GM12892 (cell line): ENCODE measurements at regions not wholly inside any gene's neighbourhood (a gene's known extent, or its start where the extent isn't known, plus 50 kb on each side); places are given as distances from the start of the nearest gene placed in this dataset.
"Not testable (repeated sequence)": the region's sequence is repeated elsewhere in the genome, so short reads cannot be mapped to it uniquely, and the experiment has no call there.

Experiments used
- POLR2A ChIP-seq: IDR thresholded peaks from 2 replicates; pipeline ENCODE4 v1.6.1; 2011; ENCODE audit warnings: low read depth, low read length, control low read depth
- POLR2AphosphoS5 ChIP-seq: IDR thresholded peaks from 2 replicates; pipeline ENCODE4 v1.6.1; 2011; ENCODE audit warnings: low read depth, low read length, control low read depth

DNA sequence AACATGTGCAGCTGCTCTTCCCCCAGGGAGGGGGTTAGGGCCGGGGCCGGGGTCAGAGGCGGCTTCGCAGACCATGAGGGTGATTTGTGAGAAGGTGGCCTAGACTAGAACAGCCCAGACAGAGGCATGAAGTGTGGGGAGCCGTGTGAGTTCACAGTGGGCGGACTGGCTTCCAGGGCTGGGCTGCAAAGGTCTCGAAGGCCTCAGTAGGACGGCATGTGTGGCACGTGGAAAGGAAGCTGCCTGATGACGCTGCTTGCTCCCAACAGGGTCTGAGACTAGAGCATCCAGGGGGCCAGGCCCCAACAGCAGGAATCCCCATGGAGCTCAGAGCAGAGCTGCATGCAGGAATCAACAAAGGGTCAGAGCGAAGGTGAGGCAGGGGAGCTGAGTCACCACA is 111.5 kb upstream of the ZNF469 start:
- TF ChIP-seq POLR2A, POLR2AphosphoS5: not testable (repeated sequence)
